MM.1S (cell line): ENCODE measurements at regions not wholly inside any gene's neighbourhood (a gene's known extent, or its start where the extent isn't known, plus 50 kb on each side); places are given as distances from the start of the nearest gene placed in this dataset.

Source experiments
- DNase-seq: peaks from one replicate; pipeline ENCODE4 v3.0.0-alpha.2; 2015
- H2AFZ ChIP-seq: fragments of 300-600 bp; sonication (generic); 2 replicates; pipeline ENCODE4 v1.6.0; 2016; ENCODE audit warnings: antibody characterized with exemption, low read length
- H3F3A ChIP-seq: fragments of 300-600 bp; sonication (generic); 2 replicates; pipeline ENCODE4 v1.6.1; 2016; ENCODE audit warnings: mild to moderate bottlenecking, antibody characterized with exemption, low read length, moderate library complexity, mixed read lengths; ENCODE audit not compliant: insufficient read depth
- H3K27ac ChIP-seq: fragments of 300-600 bp; sonication (generic); 2 replicates; pipeline ENCODE4 v1.5.1; 2016; ENCODE audit warnings: mild to moderate bottlenecking, low read length
- H3K27me3 ChIP-seq: fragments of 300-600 bp; sonication (generic); replicated peaks from 2 replicates; pipeline ENCODE4 v1.6.0; 2016; ENCODE audit warnings: low read length; ENCODE audit not compliant: insufficient read depth
- H3K36me3 ChIP-seq: fragments of 300-600 bp; sonication (generic); replicated peaks from 2 replicates; pipeline ENCODE4 v1.6.1; 2016; ENCODE audit warnings: mild to moderate bottlenecking, low read length, mixed read lengths; ENCODE audit not compliant: insufficient read depth
- H3K4me1 ChIP-seq: fragments of 300-600 bp; sonication (generic); 2 replicates; pipeline ENCODE4 v1.6.1; 2016; ENCODE audit warnings: low read length, mixed read lengths
- H3K4me2 ChIP-seq: fragments of 300-600 bp; sonication (generic); 2 replicates; pipeline ENCODE4 v1.6.0; 2016; ENCODE audit warnings: low read depth, low read length
- H3K4me3 ChIP-seq: fragments of 300-600 bp; sonication (generic); 2 replicates; pipeline ENCODE4 v1.5.1; 2016; ENCODE audit warnings: low read length, mixed read lengths
- H3K79me2 ChIP-seq: fragments of 300-600 bp; sonication (generic); 2 replicates; pipeline ENCODE4 v1.6.1; 2016; ENCODE audit warnings: mixed run types, low read length, mixed read lengths
- H3K9ac ChIP-seq: fragments of 300-600 bp; sonication (generic); 2 replicates; pipeline ENCODE4 v1.6.1; 2016; ENCODE audit warnings: low read length, mixed read lengths
- H3K9me2 ChIP-seq: fragments of 300-600 bp; sonication (generic); replicated peaks from 2 replicates; pipeline ENCODE4 v1.6.1; 2016; ENCODE audit warnings: mild to moderate bottlenecking, low read length, mixed read lengths; ENCODE audit not compliant: insufficient read depth
- H3K9me3 ChIP-seq: fragments of 300-600 bp; sonication (generic); replicated peaks from 2 replicates; pipeline ENCODE4 v1.6.1; 2016; ENCODE audit warnings: mild to moderate bottlenecking, low read length, mixed read lengths; ENCODE audit not compliant: insufficient read depth
- H4K20me1 ChIP-seq: fragments of 300-600 bp; sonication (generic); 2 replicates; pipeline ENCODE4 v1.6.1; 2016; ENCODE audit warnings: mild to moderate bottlenecking, low read length, moderate library complexity, mixed read lengths; ENCODE audit not compliant: insufficient read depth
- EZH2 ChIP-seq: fragments of 300-600 bp; sonication (generic); optimal IDR thresholded peaks from 2 replicates; pipeline ENCODE3; 2017; ENCODE audit warnings: low read depth, mild to moderate bottlenecking, antibody characterized with exemption, low read length, mixed read lengths
- EZH2phosphoT487 ChIP-seq: fragments of 300-600 bp; sonication (generic); IDR thresholded peaks from 2 replicates; pipeline ENCODE4 v1.6.1; 2018; ENCODE audit warnings: antibody characterized with exemption, low read length
- TF ChIP-seq, protein P1 (sequence below): fragments of 300-600 bp; sonication (generic); IDR thresholded peaks from 2 replicates; pipeline ENCODE4 v1.5.1; 2016; ENCODE audit warnings: antibody characterized with exemption, low read length, mixed read lengths

DNA sequence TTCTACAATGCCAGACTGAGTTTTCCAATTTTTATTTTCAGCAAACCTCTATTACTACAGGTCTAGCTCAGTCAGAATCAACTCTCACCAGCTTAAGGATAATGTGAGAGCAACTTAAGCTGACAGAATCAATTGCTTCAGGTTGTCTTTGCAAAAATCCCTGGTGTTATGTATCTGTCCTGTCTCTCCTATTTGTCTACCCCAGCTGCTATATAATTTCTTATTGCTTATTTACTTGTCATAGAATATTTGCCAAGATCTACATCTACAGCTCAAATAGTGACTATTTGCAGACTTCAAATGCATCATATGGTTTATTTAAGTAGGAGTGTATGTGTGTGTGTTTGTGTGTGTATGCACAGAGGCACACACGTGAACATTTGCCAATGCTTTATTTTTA, 54.1 kb downstream of the FOXG1 start:
- H3K79me2 ChIP-seq, result no peaks in the 10 kb centered on the region
- no peaks in the 10 kb centered on the region for H3K4me1 ChIP-seq
- no peaks in the 10 kb centered on the region for H3F3A ChIP-seq
- H3K4me2 ChIP-seq, result no peak overlapping the region
- H4K20me1 ChIP-seq, result no peaks in the 10 kb centered on the region
- TF ChIP-seq EZH2, result no peak
- TF ChIP-seq, protein P1, sequence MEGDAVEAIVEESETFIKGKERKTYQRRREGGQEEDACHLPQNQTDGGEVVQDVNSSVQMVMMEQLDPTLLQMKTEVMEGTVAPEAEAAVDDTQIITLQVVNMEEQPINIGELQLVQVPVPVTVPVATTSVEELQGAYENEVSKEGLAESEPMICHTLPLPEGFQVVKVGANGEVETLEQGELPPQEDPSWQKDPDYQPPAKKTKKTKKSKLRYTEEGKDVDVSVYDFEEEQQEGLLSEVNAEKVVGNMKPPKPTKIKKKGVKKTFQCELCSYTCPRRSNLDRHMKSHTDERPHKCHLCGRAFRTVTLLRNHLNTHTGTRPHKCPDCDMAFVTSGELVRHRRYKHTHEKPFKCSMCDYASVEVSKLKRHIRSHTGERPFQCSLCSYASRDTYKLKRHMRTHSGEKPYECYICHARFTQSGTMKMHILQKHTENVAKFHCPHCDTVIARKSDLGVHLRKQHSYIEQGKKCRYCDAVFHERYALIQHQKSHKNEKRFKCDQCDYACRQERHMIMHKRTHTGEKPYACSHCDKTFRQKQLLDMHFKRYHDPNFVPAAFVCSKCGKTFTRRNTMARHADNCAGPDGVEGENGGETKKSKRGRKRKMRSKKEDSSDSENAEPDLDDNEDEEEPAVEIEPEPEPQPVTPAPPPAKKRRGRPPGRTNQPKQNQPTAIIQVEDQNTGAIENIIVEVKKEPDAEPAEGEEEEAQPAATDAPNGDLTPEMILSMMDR, result no peak
- TF ChIP-seq EZH2phosphoT487, result no peak
- H3K27ac ChIP-seq, result no peak overlapping the region
- no peak overlapping the region for H3K4me3 ChIP-seq
- H3K9me2 ChIP-seq, result no peaks in the 10 kb centered on the region
- no peak overlapping the region for H3K9ac ChIP-seq
- no peak overlapping the region for H2AFZ ChIP-seq
- H3K27me3 ChIP-seq, result no peaks in the 10 kb centered on the region
- no peaks in the 10 kb centered on the region for H3K9me3 ChIP-seq
- no peak for DNase-seq
- no peaks in the 10 kb centered on the region for H3K36me3 ChIP-seq

DNA sequence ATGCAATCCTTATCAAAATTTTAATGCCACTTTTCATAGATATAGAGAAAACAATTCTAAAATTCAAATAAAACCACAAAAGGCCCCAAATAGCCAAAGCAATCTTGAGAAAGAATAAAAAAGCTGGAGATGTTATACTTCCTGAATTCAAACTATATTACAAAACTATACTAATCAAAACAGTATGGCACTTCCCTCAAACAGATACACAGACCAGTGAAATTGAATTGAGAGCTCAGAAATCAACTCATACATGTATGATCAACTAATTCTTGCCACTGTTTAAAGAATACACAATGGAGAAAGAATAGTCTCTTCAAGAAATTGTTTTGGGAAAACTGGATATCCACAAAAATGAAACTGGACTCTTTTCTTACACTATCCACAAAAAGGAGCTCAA, 55.4 kb downstream of the FOXG1 start:
- no peak for TF ChIP-seq EZH2phosphoT487
- no peak for TF ChIP-seq EZH2
- TF ChIP-seq, protein P1, result no peak
- Histone ChIP-seq H3K9ac (no peak overlapping the region), H3K4me1 (no peaks in the 10 kb centered on the region), H2AFZ (no peak overlapping the region), H3K27ac (no peak overlapping the region), H4K20me1 (no peaks in the 10 kb centered on the region), H3K4me3 (no peak overlapping the region), H3K36me3 (no peaks in the 10 kb centered on the region), H3K27me3 (no peaks in the 10 kb centered on the region), H3K9me2 (no peaks in the 10 kb centered on the region), H3K4me2 (no peak overlapping the region), H3K79me2 (no peaks in the 10 kb centered on the region), H3K9me3 (no peaks in the 10 kb centered on the region), H3F3A (no peaks in the 10 kb centered on the region)
- DNase-seq, result no peak

DNA sequence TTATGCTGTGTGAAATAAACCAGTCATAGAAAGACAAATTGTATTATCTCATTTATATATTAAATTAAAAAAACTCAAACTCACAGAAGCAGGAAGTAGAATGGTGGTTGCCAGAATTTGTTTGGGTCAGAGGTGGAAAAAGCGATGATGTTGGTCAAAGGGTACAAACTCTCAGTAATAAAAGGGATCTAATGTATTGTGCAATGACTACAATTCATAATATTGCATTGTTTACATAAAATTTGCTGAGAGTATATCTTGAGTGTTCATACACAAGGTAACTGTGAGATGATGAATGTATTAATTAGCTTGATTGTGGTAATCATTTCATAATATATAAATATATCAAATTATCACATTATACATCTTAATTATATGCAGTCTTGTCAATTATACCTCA, 56.7 kb downstream of the FOXG1 start:
- H3K4me1 ChIP-seq, result no peaks in the 10 kb centered on the region
- H3K79me2 ChIP-seq, result no peaks in the 10 kb centered on the region
- H3K4me2 ChIP-seq, result no peak overlapping the region
- H3K9ac ChIP-seq, result no peak overlapping the region
- no peaks in the 10 kb centered on the region for H4K20me1 ChIP-seq
- H3K9me3 ChIP-seq, result no peaks in the 10 kb centered on the region
- no peak overlapping the region for H3K4me3 ChIP-seq
- H3K9me2 ChIP-seq, result no peaks in the 10 kb centered on the region
- no peaks in the 10 kb centered on the region for H3F3A ChIP-seq
- H3K27ac ChIP-seq, result no peak overlapping the region
- H2AFZ ChIP-seq, result no peak overlapping the region
- TF ChIP-seq EZH2phosphoT487 (no peak), EZH2 (no peak)
- TF ChIP-seq, protein P1, result no peak
- no peaks in the 10 kb centered on the region for H3K36me3 ChIP-seq
- H3K27me3 ChIP-seq, result no peaks in the 10 kb centered on the region
- DNase-seq, result no peak

DNA sequence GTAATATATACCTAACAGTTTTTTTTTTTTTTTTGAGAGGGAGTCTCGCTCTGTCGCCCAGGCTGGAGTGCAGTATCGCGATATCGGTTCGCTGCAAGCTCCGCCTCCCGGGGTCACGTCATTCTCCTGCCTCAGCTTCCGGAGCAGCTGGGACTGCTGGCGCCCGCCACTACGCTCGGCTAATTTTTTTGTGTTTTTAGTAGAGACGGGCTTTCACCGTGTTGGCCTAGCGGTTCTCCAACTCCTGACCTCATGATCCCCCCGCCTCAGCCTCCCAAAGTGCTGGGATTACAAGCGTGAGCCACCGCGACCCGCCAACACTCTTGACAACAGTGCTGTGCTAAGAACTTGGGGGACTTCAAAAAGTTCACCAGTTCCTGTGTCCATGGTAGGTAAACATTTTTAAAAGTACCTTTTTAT, 63.5 kb downstream of the FOXG1 start:
- Histone ChIP-seq H3K9me2 (no peaks in the 10 kb centered on the region), H3K79me2 (no peaks in the 10 kb centered on the region), H3K36me3 (no peaks in the 10 kb centered on the region), H2AFZ (no peak overlapping the region), H4K20me1 (no peaks in the 10 kb centered on the region), H3K4me2 (no peak overlapping the region), H3K4me3 (no peak overlapping the region), H3K9me3 (no peaks in the 10 kb centered on the region), H3F3A (no peaks in the 10 kb centered on the region), H3K27ac (no peak overlapping the region), H3K27me3 (no peaks in the 10 kb centered on the region), H3K9ac (no peak overlapping the region), H3K4me1 (no peaks in the 10 kb centered on the region)
- TF ChIP-seq, protein P1, result no peak
- TF ChIP-seq EZH2 (no peak), EZH2phosphoT487 (no peak)
- no peak for DNase-seq
